HG03439 (cell line): ENCODE measurements at regions not wholly inside any gene's neighbourhood (a gene's known extent, or its start where the extent isn't known, plus 50 kb on each side); places are given as distances from the start of the nearest gene placed in this dataset.
"Not testable (repeated sequence)": the region's sequence is repeated elsewhere in the genome, so short reads cannot be mapped to it uniquely, and the experiment has no call there.

ENCODE experiments used
- ATAC-seq: cut with Tn5 transposase; IDR thresholded peaks from one replicate; pipeline ENCODE4 v1.9.1; 2021; ENCODE audit warnings: mild to moderate bottlenecking, moderate library complexity; ENCODE audit not compliant: unreplicated experiment

DNA sequence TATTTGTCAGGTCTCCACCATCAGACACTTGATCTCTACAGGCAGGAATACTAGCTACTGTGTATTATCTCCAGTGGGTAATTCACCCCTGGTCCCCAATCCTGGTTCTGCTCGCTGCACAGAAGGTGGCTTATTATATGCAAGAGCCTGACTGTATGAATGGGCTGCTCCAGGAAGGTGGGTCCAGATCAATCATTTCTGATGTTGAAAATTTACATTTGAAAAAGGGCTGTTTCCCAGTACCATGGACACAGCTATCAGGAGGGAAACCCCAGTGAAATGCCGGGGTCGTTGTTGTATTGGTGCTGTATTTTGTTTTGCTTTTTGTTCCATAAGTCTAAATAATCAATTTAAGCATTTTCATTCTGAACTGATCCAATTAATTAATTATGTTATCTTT, 367.6 kb downstream of the RND3 start:
- ATAC-seq: no peak

GRCh38 chr2:150114089-150114488, 373.4 kb downstream of the RND3 start:
- ATAC-seq: not testable (repeated sequence)

DNA sequence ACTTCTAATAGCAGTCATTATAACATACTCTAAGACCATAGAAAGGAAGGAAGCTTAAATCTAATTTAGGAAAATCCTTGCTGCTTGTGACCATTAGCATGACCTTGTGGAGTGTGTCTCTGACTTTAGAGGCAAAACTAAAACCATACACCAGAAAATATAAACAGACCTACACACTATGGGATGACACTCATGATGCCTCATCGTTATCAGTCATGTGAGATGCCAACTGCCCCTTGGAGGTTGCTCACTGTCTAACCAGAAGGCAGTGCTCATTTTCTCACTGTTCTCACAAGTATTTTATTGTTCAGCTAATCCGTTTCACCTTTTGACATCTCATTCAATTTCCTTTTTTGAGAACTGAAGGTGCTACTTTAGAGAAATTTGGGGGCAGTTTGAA, 376.9 kb downstream of the RND3 start:
- ATAC-seq: no peak

DNA sequence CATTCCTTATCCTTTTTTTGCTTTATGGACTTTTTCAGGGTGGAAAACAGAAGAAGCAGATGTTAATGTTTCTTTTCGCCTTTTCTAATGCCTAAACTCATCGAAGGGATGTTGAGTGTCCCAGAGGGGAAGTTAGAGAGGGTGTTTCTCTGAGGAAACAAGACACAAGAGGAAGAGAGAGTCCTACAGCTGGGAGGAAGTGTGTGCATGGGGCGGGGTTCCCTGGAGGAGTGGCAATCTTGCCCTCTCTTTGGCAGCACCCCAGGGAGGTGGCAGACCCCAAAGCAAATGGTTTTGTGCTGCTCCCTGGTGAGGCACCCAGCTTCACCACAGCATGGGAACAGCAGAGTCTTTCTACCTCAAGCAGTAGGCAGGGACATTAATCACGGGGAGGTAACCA, 377.6 kb downstream of the RND3 start:
- ATAC-seq: no peak

DNA sequence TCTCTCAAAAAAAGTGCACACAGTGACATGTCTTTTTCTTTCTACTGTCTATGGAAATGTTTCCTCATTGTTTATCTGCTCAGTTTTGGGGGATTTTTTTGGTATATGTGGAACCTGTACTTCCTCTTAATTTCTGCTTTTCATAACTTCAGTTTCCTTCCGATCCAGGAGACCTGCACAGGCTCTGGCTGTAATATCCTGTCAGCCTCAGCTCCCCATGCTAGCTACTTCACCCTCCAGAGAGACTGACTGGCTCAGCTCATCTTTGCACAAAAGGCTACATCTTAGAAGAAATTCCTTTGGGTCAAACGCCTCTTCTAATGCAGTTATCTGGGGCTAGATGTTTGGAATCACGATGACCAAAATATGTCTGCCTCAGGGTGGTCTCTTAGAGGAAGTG, 378.4 kb downstream of the RND3 start:
- ATAC-seq: no peak

- no peak for ATAC-seq
These were observed 379.7 kb downstream of the RND3 start for GRCh38 chr2:150107816-150108215.

DNA sequence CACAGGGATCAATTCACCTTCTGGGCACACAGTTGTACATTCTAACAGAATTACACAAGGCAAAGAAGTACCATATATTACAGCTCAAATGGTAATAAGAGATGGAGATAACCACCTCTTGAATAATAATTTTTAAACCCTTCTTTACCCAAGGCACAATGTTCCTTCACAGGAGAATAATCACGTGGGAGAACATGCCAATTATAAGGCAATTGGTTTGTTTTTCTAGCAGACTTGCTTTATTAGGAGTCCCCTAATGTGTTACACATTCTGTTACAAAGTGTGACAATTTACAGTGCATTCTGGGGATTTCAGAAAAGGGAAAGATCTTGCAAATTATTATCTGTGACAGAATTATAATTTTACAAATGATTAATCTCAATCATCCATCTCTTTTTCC, 380.3 kb downstream of the RND3 start:
- no peak for ATAC-seq

DNA sequence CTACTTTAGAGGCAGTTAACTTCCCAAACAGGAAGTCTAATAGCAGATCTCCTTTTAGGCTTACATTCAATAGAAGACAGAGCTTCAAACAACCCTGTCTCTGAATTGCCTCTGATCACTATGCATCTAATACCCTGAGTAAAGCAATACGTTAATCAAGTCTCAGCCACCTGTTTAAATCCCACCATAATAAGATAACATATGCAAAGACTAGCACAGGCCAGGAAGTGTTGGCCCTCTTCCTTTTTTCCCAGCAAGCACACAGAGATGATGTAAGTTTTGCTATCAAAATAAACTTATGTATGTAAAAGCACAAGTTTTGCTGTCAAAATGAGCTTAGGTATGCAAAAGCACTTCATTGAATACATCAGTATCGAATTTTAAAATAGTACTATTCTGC, 385.5 kb downstream of the RND3 start:
- no peak for ATAC-seq

DNA sequence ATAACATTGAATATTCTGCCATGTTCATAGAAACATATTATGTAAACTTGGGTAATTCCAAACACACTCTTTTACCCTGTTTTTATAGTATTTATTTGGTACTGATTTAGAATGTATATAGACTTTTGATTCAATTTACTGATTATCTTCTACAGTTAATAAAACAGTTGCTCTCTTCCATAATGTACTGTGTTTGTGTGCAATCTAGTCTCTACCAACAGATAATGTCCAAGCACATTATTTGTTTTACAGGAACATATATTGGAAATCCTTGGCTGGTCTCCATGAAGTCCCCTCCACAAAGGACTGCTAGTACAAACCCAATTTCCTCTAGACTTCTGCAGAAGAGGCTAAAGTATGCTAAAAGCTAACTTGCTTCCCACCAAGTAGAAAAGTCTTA, 386.6 kb downstream of the RND3 start:
- no peak for ATAC-seq

GRCh38 chr2:150100336-150100735, 387.1 kb downstream of the RND3 start:
- ATAC-seq: no peak

DNA sequence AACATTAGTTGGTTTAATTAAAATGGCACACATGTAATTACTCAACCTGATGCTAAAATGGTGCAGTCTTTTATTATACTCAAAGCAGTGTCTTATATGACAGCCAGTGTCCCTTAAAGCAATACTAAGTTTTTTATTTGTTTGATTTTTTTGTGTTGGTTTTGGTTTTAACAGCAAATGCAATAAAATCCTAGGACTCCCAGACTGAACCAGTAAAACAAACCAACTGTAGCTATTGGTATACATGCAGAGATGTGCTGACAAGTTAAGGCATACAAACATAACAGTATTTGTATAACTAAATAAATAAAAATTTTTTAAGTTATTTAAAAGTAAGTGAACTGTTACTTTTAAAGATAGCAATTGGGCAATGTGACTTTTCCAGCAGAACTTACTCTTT, 387.7 kb downstream of the RND3 start:
- no peak for ATAC-seq

DNA sequence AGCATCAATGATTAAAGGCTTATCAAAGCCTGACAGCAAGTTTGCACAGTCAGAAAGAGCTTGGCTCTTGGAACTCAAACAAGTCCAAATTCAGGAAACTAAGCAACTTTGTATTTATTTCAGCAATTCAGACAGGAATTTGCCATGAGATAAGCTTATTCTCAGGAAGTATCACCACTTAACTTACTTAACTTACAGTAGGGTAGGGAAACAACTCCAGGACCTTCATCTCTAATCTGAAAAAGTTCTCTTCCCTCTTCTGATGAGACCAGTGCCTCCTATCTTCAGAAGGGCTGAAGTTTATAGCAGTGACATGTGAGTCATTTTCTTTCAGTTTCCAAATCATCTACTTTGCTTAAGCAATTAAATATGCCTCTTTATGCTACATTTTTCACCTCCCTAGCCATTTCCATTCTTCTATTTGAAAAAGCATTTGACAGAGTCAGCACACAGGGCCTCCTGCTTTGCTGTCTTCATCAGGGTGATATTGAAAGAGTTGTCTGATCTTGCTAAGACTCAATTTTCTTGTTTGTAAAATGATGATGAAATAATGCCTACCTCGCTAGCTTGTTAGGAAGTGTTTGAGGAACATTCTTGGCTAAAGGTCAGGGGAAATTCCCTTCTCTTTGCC, 389.5 kb downstream of the RND3 start:
- no peak for ATAC-seq

DNA sequence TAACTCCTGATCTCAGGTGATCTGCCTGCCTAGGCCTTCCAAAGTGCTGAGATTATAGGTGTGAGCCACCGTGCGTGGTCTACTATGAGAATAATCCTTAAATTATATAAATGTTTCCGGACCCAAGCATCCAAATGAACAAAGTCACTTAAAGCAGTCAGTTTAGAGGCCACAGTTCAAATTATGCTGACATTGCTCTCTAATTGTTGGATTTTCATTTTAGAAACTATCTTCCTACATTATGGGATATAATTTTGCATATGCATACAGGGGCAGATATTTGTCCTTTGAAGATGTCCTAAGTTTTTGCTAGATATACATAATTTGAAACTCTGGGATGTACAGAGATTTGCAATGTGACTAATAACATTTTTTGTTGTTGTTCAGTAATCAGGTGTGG, 390.1 kb downstream of the RND3 start:
- no peak for ATAC-seq

GRCh38 chr2:150095361-150096095, 391.9 kb downstream of the RND3 start:
- ATAC-seq: no peak

GRCh38 chr2:150091846-150092245, 395.6 kb downstream of the RND3 start:
- ATAC-seq: no peak

DNA sequence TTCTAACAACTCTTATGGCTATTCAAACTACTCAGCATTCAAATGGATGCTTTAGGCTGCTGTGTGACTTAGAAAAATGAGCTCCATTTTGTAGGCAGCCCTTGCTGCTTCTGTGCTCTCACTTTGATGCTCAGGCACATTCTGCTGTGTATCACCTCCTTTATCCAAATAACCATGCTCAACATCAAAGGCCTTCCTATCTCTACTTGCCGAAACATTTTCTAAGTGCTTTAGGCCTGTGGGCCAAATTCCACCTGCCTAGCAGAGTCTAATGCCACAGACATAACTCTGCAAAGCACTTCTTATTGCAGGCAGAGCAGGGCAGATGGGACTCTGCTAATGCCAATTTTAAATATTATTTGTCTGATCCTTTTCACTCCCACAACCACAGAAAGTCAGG, 397.4 kb downstream of the RND3 start:
- no peak for ATAC-seq

GRCh38 chr2:150088538-150088937, 398.9 kb downstream of the RND3 start:
- ATAC-seq: no peak

DNA sequence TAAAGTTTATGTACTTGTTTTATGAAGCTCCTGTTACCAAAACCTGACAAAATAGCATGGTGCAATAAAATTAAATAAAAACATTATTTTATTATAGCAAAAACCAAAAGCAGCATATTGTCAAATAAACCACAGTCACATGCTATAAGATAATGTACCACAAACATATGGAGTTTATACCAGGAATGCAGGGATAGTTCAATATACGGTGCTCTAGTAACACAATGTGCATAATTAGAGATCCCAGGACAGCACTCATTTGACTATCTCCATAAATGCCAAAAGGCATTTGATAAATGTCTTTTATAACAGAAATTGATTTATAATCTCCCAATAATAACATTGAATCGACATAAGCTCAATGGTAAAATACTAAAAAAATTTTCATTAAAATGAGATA, 402.0 kb downstream of the RND3 start:
- ATAC-seq: no peak

DNA sequence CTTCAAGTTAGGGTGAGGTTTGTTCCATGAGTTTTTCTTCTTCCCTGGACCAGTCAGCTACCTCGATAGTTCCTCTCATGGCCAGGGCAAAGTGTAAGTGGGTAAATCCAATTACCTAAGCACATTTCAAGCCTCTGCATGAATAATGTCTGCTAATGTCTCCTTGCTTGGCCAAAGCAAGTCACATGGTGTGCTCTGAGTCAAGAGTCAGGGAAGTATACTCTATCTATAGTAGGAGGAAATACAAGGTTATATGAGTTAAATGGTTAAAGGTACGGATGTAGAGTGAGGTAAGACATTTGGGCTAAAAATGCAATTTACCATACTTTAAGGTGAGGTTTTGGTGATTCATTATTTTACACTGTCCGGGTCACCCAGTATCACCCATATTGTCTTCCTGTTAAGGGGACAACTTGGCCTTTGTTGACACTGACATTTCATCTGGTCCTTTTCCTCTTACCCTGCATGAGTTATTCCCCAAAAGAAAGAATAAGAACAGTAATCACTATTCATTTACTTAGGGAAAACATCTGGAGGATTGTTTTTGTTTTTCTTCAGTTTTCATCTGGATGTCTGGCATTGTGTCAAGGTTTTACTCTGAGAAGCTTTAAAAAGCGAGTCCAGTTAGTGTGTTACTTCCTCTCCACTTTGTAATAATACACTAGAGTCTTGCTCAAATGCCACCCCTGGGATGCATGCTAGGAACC, 405.5 kb downstream of the RND3 start:
- no peak for ATAC-seq

- ATAC-seq: no peak
These were observed 411.2 kb downstream of the RND3 start for GRCh38 chr2:150076281-150076680.

- ATAC-seq: no peak
These were observed 411.6 kb downstream of the RND3 start for GRCh38 chr2:150075831-150076230.

DNA sequence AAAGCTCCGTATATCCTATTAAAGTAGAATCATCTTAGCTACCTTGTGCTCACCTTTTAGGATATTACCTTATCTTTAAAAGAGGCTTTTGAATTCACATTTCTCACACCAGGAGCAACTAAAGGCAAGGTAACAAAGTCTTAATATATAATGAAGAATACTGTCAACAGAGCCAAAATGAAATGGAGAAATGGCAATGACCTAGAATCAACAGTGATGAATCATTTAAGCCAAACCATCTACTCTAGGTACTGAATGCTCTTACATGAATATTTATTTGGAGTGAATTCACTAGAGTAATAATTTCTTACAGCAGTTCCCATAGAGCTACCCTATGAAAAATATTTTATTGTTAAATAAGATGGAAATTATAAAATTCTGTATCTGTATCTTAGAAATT, 421.0 kb downstream of the RND3 start:
- no peak for ATAC-seq
